ENCODE measurements at regions not wholly inside any gene's neighbourhood (a gene's known extent, or its start where the extent isn't known, plus 50 kb on each side); places are given as distances from the start of the nearest gene placed in this dataset.
A peak's percentile ranks its signal among the peaks of the same experiment; 100 is the strongest.
"Not testable (repeated sequence)": the region's sequence is repeated elsewhere in the genome, so short reads cannot be mapped to it uniquely, and the experiment has no call there.

- DNase-seq = no peak
These were observed 1887.8 kb upstream of the CELF4 start for GRCh38 chr18:39453356-39453755.

- DNase-seq = no peak
These were observed 1885.4 kb upstream of the CELF4 start for GRCh38 chr18:39450958-39451357.

GRCh38 chr18:39449566-39449965 lies 1884.0 kb upstream of the CELF4 start:
- no peak for DNase-seq

GRCh38 chr18:39448942-39449341 lies 1883.3 kb upstream of the CELF4 start:
- peak; percentile 50 for DNase-seq

GRCh38 chr18:39444957-39445356 lies 1879.4 kb upstream of the CELF4 start:
- DNase-seq = not testable (repeated sequence)

- peak; percentile 11 for DNase-seq
These were observed 1876.0 kb upstream of the CELF4 start for GRCh38 chr18:39441648-39442047.

- no peak for DNase-seq
These were observed 1870.4 kb upstream of the CELF4 start for GRCh38 chr18:39435996-39436395.

GRCh38 chr18:39435209-39435608 lies 1869.6 kb upstream of the CELF4 start:
- DNase-seq = no peak

GRCh38 chr18:39434223-39434920 lies 1868.8 kb upstream of the CELF4 start:
- no peak for DNase-seq

GRCh38 chr18:39425172-39425850 lies 1859.7 kb upstream of the CELF4 start:
- no peak for DNase-seq

GRCh38 chr18:39424261-39424660 lies 1858.7 kb upstream of the CELF4 start:
- no peak for DNase-seq

GRCh38 chr18:39421276-39421675 lies 1855.7 kb upstream of the CELF4 start:
- DNase-seq = no peak

GRCh38 chr18:39419315-39419714 lies 1853.7 kb upstream of the CELF4 start:
- no peak for DNase-seq

GRCh38 chr18:39415471-39415870 lies 1849.9 kb upstream of the CELF4 start:
- DNase-seq = no peak

GRCh38 chr18:39414009-39414700 lies 1848.6 kb upstream of the CELF4 start:
- DNase-seq = no peak

- peak; percentile 84 for DNase-seq
These were observed 1841.3 kb upstream of the CELF4 start for GRCh38 chr18:39406941-39407340.

- no peak for DNase-seq
These were observed 1837.5 kb upstream of the CELF4 start for GRCh38 chr18:39403121-39403520.

GRCh38 chr18:39399662-39400061 lies 1834.1 kb upstream of the CELF4 start:
- DNase-seq = no peak

GRCh38 chr18:39396168-39396567 lies 1830.6 kb upstream of the CELF4 start:
- DNase-seq = no peak

- peak; percentile 4 for DNase-seq
These were observed 1824.3 kb upstream of the CELF4 start for GRCh38 chr18:39389800-39390379.

GRCh38 chr18:39380866-39381265 lies 1815.3 kb upstream of the CELF4 start:
- no peak for DNase-seq

- no peak for DNase-seq
These were observed 1814.7 kb upstream of the CELF4 start for GRCh38 chr18:39380186-39380725.

- DNase-seq = no peak
These were observed 1809.5 kb upstream of the CELF4 start for GRCh38 chr18:39375066-39375465.

Measured in DMS53 (cell line).